ENCODE measurements at regions not wholly inside any gene's neighbourhood (a gene's known extent, or its start where the extent isn't known, plus 50 kb on each side); places are given as distances from the start of the nearest gene placed in this dataset.

GRCh38 chr16:6961704-6962103, 370.9 kb upstream of the RBFOX1 start:
- H3K36me3 ChIP-seq (ENCODE audit: control insufficient read depth in 2 of 2, insufficient read depth in 2 of 2, low read length in 2 of 2): no peaks in the 10 kb centered on the region
- H3K27me3 ChIP-seq (ENCODE audit: control insufficient read depth in 2 of 2, insufficient read depth in 2 of 2, low read length in 2 of 2): no peaks in the 10 kb centered on the region
- H3K27ac ChIP-seq (ENCODE audit: low read depth in 2 of 2, low read length in 2 of 2): no peak overlapping the region
- H3K4me3 ChIP-seq (ENCODE audit: low read length in 2 of 2): no peak overlapping the region
- no peaks in the 10 kb centered on the region for H3K4me1 ChIP-seq (ENCODE audit: control insufficient read depth in 2 of 2, insufficient read depth in 2 of 2, low read length in 2 of 2)
- no peaks in the 10 kb centered on the region for H3K9me3 ChIP-seq (ENCODE audit: control insufficient read depth in 2 of 2, low read length in 2 of 2)
- no peak overlapping the region for H3K9ac ChIP-seq (ENCODE audit: low read depth in 1 of 2, low read length in 2 of 2)

- Histone ChIP-seq H3K27ac (ENCODE audit: low read depth in 2 of 2, low read length in 2 of 2) (no peak overlapping the region), H3K4me1 (ENCODE audit: control insufficient read depth in 2 of 2, insufficient read depth in 2 of 2, low read length in 2 of 2) (no peaks in the 10 kb centered on the region), H3K36me3 (ENCODE audit: control insufficient read depth in 2 of 2, insufficient read depth in 2 of 2, low read length in 2 of 2) (no peaks in the 10 kb centered on the region), H3K4me3 (ENCODE audit: low read length in 2 of 2) (no peak overlapping the region), H3K9ac (ENCODE audit: low read depth in 1 of 2, low read length in 2 of 2) (no peak overlapping the region), H3K9me3 (ENCODE audit: control insufficient read depth in 2 of 2, low read length in 2 of 2) (no peaks in the 10 kb centered on the region), H3K27me3 (ENCODE audit: control insufficient read depth in 2 of 2, insufficient read depth in 2 of 2, low read length in 2 of 2) (no peaks in the 10 kb centered on the region)
Observed at GRCh38 chr16:6958184-6958583, 374.5 kb upstream of the RBFOX1 start.

- Histone ChIP-seq H3K9me3 (ENCODE audit: control insufficient read depth in 2 of 2, low read length in 2 of 2) (no peaks in the 10 kb centered on the region), H3K4me3 (ENCODE audit: low read length in 2 of 2) (no peak overlapping the region), H3K9ac (ENCODE audit: low read depth in 1 of 2, low read length in 2 of 2) (no peak overlapping the region)
Observed at GRCh38 chr16:6957681-6958080, 375.0 kb upstream of the RBFOX1 start.

GRCh38 chr16:6956511-6956910, 376.1 kb upstream of the RBFOX1 start:
- H3K9me3 ChIP-seq (ENCODE audit: control insufficient read depth in 2 of 2, low read length in 2 of 2): no peaks in the 10 kb centered on the region
- H3K27me3 ChIP-seq (ENCODE audit: control insufficient read depth in 2 of 2, insufficient read depth in 2 of 2, low read length in 2 of 2): no peaks in the 10 kb centered on the region
- no peak overlapping the region for H3K9ac ChIP-seq (ENCODE audit: low read depth in 1 of 2, low read length in 2 of 2)
- H3K27ac ChIP-seq (ENCODE audit: low read depth in 2 of 2, low read length in 2 of 2): no peak overlapping the region
- H3K4me3 ChIP-seq (ENCODE audit: low read length in 2 of 2): no peak overlapping the region
- no peaks in the 10 kb centered on the region for H3K4me1 ChIP-seq (ENCODE audit: control insufficient read depth in 2 of 2, insufficient read depth in 2 of 2, low read length in 2 of 2)
- no peaks in the 10 kb centered on the region for H3K36me3 ChIP-seq (ENCODE audit: control insufficient read depth in 2 of 2, insufficient read depth in 2 of 2, low read length in 2 of 2)

More at GRCh38 chr16:6957681-6958080, 375.0 kb upstream of the RBFOX1 start:
- no peaks in the 10 kb centered on the region for H3K4me1 ChIP-seq (ENCODE audit: control insufficient read depth in 2 of 2, insufficient read depth in 2 of 2, low read length in 2 of 2)
- H3K36me3 ChIP-seq (ENCODE audit: control insufficient read depth in 2 of 2, insufficient read depth in 2 of 2, low read length in 2 of 2): no peaks in the 10 kb centered on the region
- H3K27ac ChIP-seq (ENCODE audit: low read depth in 2 of 2, low read length in 2 of 2): no peak overlapping the region
- no peaks in the 10 kb centered on the region for H3K27me3 ChIP-seq (ENCODE audit: control insufficient read depth in 2 of 2, insufficient read depth in 2 of 2, low read length in 2 of 2)

- no peaks in the 10 kb centered on the region for H3K4me1 ChIP-seq (ENCODE audit: control insufficient read depth in 2 of 2, insufficient read depth in 2 of 2, low read length in 2 of 2)
- H3K4me3 ChIP-seq (ENCODE audit: low read length in 2 of 2): no peak overlapping the region
- H3K27ac ChIP-seq (ENCODE audit: low read depth in 2 of 2, low read length in 2 of 2): no peak overlapping the region
- H3K36me3 ChIP-seq (ENCODE audit: control insufficient read depth in 2 of 2, insufficient read depth in 2 of 2, low read length in 2 of 2): no peaks in the 10 kb centered on the region
- H3K9me3 ChIP-seq (ENCODE audit: control insufficient read depth in 2 of 2, low read length in 2 of 2): no peaks in the 10 kb centered on the region
- no peak overlapping the region for H3K9ac ChIP-seq (ENCODE audit: low read depth in 1 of 2, low read length in 2 of 2)
- H3K27me3 ChIP-seq (ENCODE audit: control insufficient read depth in 2 of 2, insufficient read depth in 2 of 2, low read length in 2 of 2): no peaks in the 10 kb centered on the region
Observed at GRCh38 chr16:6955303-6955702, 377.3 kb upstream of the RBFOX1 start.

- Histone ChIP-seq H3K4me1 (ENCODE audit: control insufficient read depth in 2 of 2, insufficient read depth in 2 of 2, low read length in 2 of 2) (no peaks in the 10 kb centered on the region), H3K4me3 (ENCODE audit: low read length in 2 of 2) (no peak overlapping the region)
Observed at GRCh38 chr16:6949240-6949639, 383.4 kb upstream of the RBFOX1 start.

GRCh38 chr16:6947291-6947690, 385.4 kb upstream of the RBFOX1 start:
- Histone ChIP-seq H3K9ac (ENCODE audit: low read depth in 1 of 2, low read length in 2 of 2) (no peak overlapping the region), H3K9me3 (ENCODE audit: control insufficient read depth in 2 of 2, low read length in 2 of 2) (no peaks in the 10 kb centered on the region), H3K27ac (ENCODE audit: low read depth in 2 of 2, low read length in 2 of 2) (no peak overlapping the region), H3K27me3 (ENCODE audit: control insufficient read depth in 2 of 2, insufficient read depth in 2 of 2, low read length in 2 of 2) (no peaks in the 10 kb centered on the region), H3K36me3 (ENCODE audit: control insufficient read depth in 2 of 2, insufficient read depth in 2 of 2, low read length in 2 of 2) (no peaks in the 10 kb centered on the region), H3K4me3 (ENCODE audit: low read length in 2 of 2) (no peak overlapping the region), H3K4me1 (ENCODE audit: control insufficient read depth in 2 of 2, insufficient read depth in 2 of 2, low read length in 2 of 2) (no peaks in the 10 kb centered on the region)

More at GRCh38 chr16:6949240-6949639, 383.4 kb upstream of the RBFOX1 start:
- H3K27me3 ChIP-seq (ENCODE audit: control insufficient read depth in 2 of 2, insufficient read depth in 2 of 2, low read length in 2 of 2): no peaks in the 10 kb centered on the region
- H3K9ac ChIP-seq (ENCODE audit: low read depth in 1 of 2, low read length in 2 of 2): no peak overlapping the region
- H3K9me3 ChIP-seq (ENCODE audit: control insufficient read depth in 2 of 2, low read length in 2 of 2): no peaks in the 10 kb centered on the region
- H3K36me3 ChIP-seq (ENCODE audit: control insufficient read depth in 2 of 2, insufficient read depth in 2 of 2, low read length in 2 of 2): no peaks in the 10 kb centered on the region
- no peak overlapping the region for H3K27ac ChIP-seq (ENCODE audit: low read depth in 2 of 2, low read length in 2 of 2)

GRCh38 chr16:6946802-6947201, 385.8 kb upstream of the RBFOX1 start:
- Histone ChIP-seq H3K36me3 (ENCODE audit: control insufficient read depth in 2 of 2, insufficient read depth in 2 of 2, low read length in 2 of 2) (no peaks in the 10 kb centered on the region), H3K9me3 (ENCODE audit: control insufficient read depth in 2 of 2, low read length in 2 of 2) (no peaks in the 10 kb centered on the region), H3K9ac (ENCODE audit: low read depth in 1 of 2, low read length in 2 of 2) (no peak overlapping the region), H3K4me1 (ENCODE audit: control insufficient read depth in 2 of 2, insufficient read depth in 2 of 2, low read length in 2 of 2) (no peaks in the 10 kb centered on the region), H3K27ac (ENCODE audit: low read depth in 2 of 2, low read length in 2 of 2) (no peak overlapping the region), H3K27me3 (ENCODE audit: control insufficient read depth in 2 of 2, insufficient read depth in 2 of 2, low read length in 2 of 2) (no peaks in the 10 kb centered on the region), H3K4me3 (ENCODE audit: low read length in 2 of 2) (no peak overlapping the region)

GRCh38 chr16:6946106-6946505, 386.5 kb upstream of the RBFOX1 start:
- H3K27me3 ChIP-seq (ENCODE audit: control insufficient read depth in 2 of 2, insufficient read depth in 2 of 2, low read length in 2 of 2): no peaks in the 10 kb centered on the region
- H3K27ac ChIP-seq (ENCODE audit: low read depth in 2 of 2, low read length in 2 of 2): no peak overlapping the region
- H3K36me3 ChIP-seq (ENCODE audit: control insufficient read depth in 2 of 2, insufficient read depth in 2 of 2, low read length in 2 of 2): no peaks in the 10 kb centered on the region
- H3K9ac ChIP-seq (ENCODE audit: low read depth in 1 of 2, low read length in 2 of 2): no peak overlapping the region
- H3K4me1 ChIP-seq (ENCODE audit: control insufficient read depth in 2 of 2, insufficient read depth in 2 of 2, low read length in 2 of 2): no peaks in the 10 kb centered on the region
- H3K9me3 ChIP-seq (ENCODE audit: control insufficient read depth in 2 of 2, low read length in 2 of 2): no peaks in the 10 kb centered on the region
- H3K4me3 ChIP-seq (ENCODE audit: low read length in 2 of 2): no peak overlapping the region

- Histone ChIP-seq H3K27ac (ENCODE audit: low read depth in 2 of 2, low read length in 2 of 2) (no peak overlapping the region), H3K9ac (ENCODE audit: low read depth in 1 of 2, low read length in 2 of 2) (no peak overlapping the region)
Observed at GRCh38 chr16:6940968-6941367, 391.7 kb upstream of the RBFOX1 start.

GRCh38 chr16:6937641-6938040, 395.0 kb upstream of the RBFOX1 start:
- Histone ChIP-seq H3K4me3 (ENCODE audit: low read length in 2 of 2) (no peak overlapping the region), H3K27me3 (ENCODE audit: control insufficient read depth in 2 of 2, insufficient read depth in 2 of 2, low read length in 2 of 2) (no peaks in the 10 kb centered on the region), H3K9me3 (ENCODE audit: control insufficient read depth in 2 of 2, low read length in 2 of 2) (no peaks in the 10 kb centered on the region), H3K4me1 (ENCODE audit: control insufficient read depth in 2 of 2, insufficient read depth in 2 of 2, low read length in 2 of 2) (no peaks in the 10 kb centered on the region), H3K27ac (ENCODE audit: low read depth in 2 of 2, low read length in 2 of 2) (no peak overlapping the region), H3K36me3 (ENCODE audit: control insufficient read depth in 2 of 2, insufficient read depth in 2 of 2, low read length in 2 of 2) (no peaks in the 10 kb centered on the region), H3K9ac (ENCODE audit: low read depth in 1 of 2, low read length in 2 of 2) (no peak overlapping the region)

More at GRCh38 chr16:6940968-6941367, 391.7 kb upstream of the RBFOX1 start:
- Histone ChIP-seq H3K9me3 (ENCODE audit: control insufficient read depth in 2 of 2, low read length in 2 of 2) (no peaks in the 10 kb centered on the region), H3K4me1 (ENCODE audit: control insufficient read depth in 2 of 2, insufficient read depth in 2 of 2, low read length in 2 of 2) (no peaks in the 10 kb centered on the region), H3K36me3 (ENCODE audit: control insufficient read depth in 2 of 2, insufficient read depth in 2 of 2, low read length in 2 of 2) (no peaks in the 10 kb centered on the region), H3K4me3 (ENCODE audit: low read length in 2 of 2) (no peak overlapping the region), H3K27me3 (ENCODE audit: control insufficient read depth in 2 of 2, insufficient read depth in 2 of 2, low read length in 2 of 2) (no peaks in the 10 kb centered on the region)
